ENCODE measurements at regions not wholly inside any gene's neighbourhood (a gene's known extent, or its start where the extent isn't known, plus 50 kb on each side); places are given as distances from the start of the nearest gene placed in this dataset.

- no peak for TF ChIP-seq POLR2A (IDR thresholded peaks at IDR 0.05; ENCODE audit: low read length)
- TF ChIP-seq GATA1 (IDR thresholded peaks at IDR 0.05; ENCODE audit: low read depth, low read length) = no peak
Observed at GRCh38 chr6:19771753-19772336, 65.3 kb upstream of the ID4 start.
